HepG2 (cell line): ENCODE measurements at regions not wholly inside any gene's neighbourhood (a gene's known extent, or its start where the extent isn't known, plus 50 kb on each side); places are given as distances from the start of the nearest gene placed in this dataset.

ENCODE experiments used
- ATAC-seq: fragments of 200-7000 bp; cut with Tn5 transposase; 3 replicates; pipeline ENCODE4 v1.9.1; 2020; ENCODE audit warnings: mild to moderate bottlenecking, moderate library complexity
- BruUV-seq: library from RNA; stranded (reverse); fragments of 400-500 nt; replicated peaks from 2 replicates; lab custom pipeline; 2021; lab: Mats Ljungman, UMichigan
- CTCF ChIA-PET: fragments of 300-600 bp; formaldehyde crosslinking; extraction: SDS; loops from one replicate; lab custom pipeline; 2021; ENCODE audit warnings: low total read pairs, inconsistent platforms, low intra/inter-chr PET ratio; lab: Yijun Ruan, JAX
- POLR2A ChIA-PET: fragments of 350-600 bp; sonication (Branson Sonifier 250); formaldehyde crosslinking; loops from one replicate; lab custom pipeline; 2020; ENCODE audit warnings: antibody characterized with exemption, inconsistent platforms; lab: Yijun Ruan, JAX
- DNase-seq: peaks from one replicate; pipeline ENCODE4 v3.0.0-alpha.2; 2015; ENCODE audit warnings: low spot score
- FAIRE-seq: peaks from 3 replicates; lab custom pipeline; 2011; peaks lifted over from hg19 to GRCh38; lab: Jason Lieb, UNC
- H2AFZ ChIP-seq: one replicate; pipeline ENCODE4 v1.6.1; 2011; ENCODE audit warnings: low read length, inconsistent platforms
- H3K27ac ChIP-seq: fragments of 300-600 bp; 3 replicates; pipeline ENCODE4 v1.8.0; 2011; ENCODE audit warnings: mixed run types, mild to moderate bottlenecking, mixed read lengths, low read length, inconsistent platforms; ENCODE audit not compliant: insufficient read depth; ENCODE audit errors: extremely low read length
- H3K27me3 ChIP-seq, 2 experiments: fragments of 200-600 bp in 1 of 2; 2 replicates in 1 of 2; 3 replicates in 1 of 2; pipeline versions ENCODE4 v1.6.0 to v1.8.0; 2011; ENCODE audit warnings: low read length in 2 of 2, mild to moderate bottlenecking in 2 of 2, moderate library complexity in 2 of 2, inconsistent platforms in 1 of 2; ENCODE audit not compliant: insufficient read depth in 2 of 2, control insufficient read depth in 1 of 2
- H3K36me3 ChIP-seq, 2 experiments: fragments of 200-600 bp in 1 of 2; replicated peaks in 1 of 2; 2 replicates in 1 of 2; 3 replicates in 1 of 2; pipeline versions ENCODE4 v1.5.1 to v1.8.0; 2011; ENCODE audit warnings: low read length in 2 of 2, inconsistent platforms in 1 of 2; ENCODE audit not compliant: insufficient read depth in 2 of 2, control insufficient read depth in 1 of 2
- H3K4me1 ChIP-seq: 2 replicates; pipeline ENCODE4 v1.5.1; 2012; ENCODE audit warnings: low read length, inconsistent platforms; ENCODE audit not compliant: insufficient read depth
- H3K4me2 ChIP-seq: 2 replicates; pipeline ENCODE4 v1.6.0; 2011; ENCODE audit warnings: low read depth, low read length, inconsistent platforms
- H3K4me3 ChIP-seq, 3 experiments: fragments of 200-600 bp in 1 of 3; sonication (generic), shearing (Covaris generic) in 1 of 3; replicated peaks in 1 of 3; 2 replicates each; pipeline ENCODE4 v1.5.1; 2011 to 2016; ENCODE audit warnings: low read length in 3 of 3, inconsistent platforms in 2 of 3, low read depth in 2 of 3, mild to moderate bottlenecking in 2 of 3, control low read depth in 1 of 3, mixed read lengths in 1 of 3; ENCODE audit not compliant: insufficient read depth in 1 of 3
- H3K79me2 ChIP-seq: one replicate; pipeline ENCODE4 v1.6.1; 2011; ENCODE audit warnings: low read length, inconsistent platforms; ENCODE audit not compliant: insufficient read depth
- H3K9ac ChIP-seq: 2 replicates; pipeline ENCODE4 v1.6.0; 2011; ENCODE audit warnings: mild to moderate bottlenecking, low read depth, low read length, inconsistent platforms; ENCODE audit not compliant: insufficient read depth
- H3K9me3 ChIP-seq: 2 replicates; pipeline ENCODE4 v1.5.1; 2012; ENCODE audit warnings: mild to moderate bottlenecking, low read length
- H4K20me1 ChIP-seq: 2 replicates; pipeline ENCODE4 v1.6.0; 2011; ENCODE audit warnings: inconsistent platforms, mild to moderate bottlenecking, low read length, moderate library complexity; ENCODE audit not compliant: insufficient read depth
- FOXM1 ChIP-seq: sonication (generic); formaldehyde crosslinking; IDR thresholded peaks from 2 replicates; pipeline ENCODE4 v1.5.0; 2020; ENCODE audit warnings: missing genetic modification reagents
- IRF2 ChIP-seq: IDR thresholded peaks from 2 replicates; pipeline ENCODE4 v1.6.1; 2018; ENCODE audit warnings: missing genetic modification reagents, missing compliant biosample characterization
- TFDP1 ChIP-seq: IDR thresholded peaks from 2 replicates; pipeline ENCODE4 v1.6.1; 2016; ENCODE audit warnings: missing compliant biosample characterization, missing genetic modification reagents, borderline replicate concordance
- ZIK1 ChIP-seq: sonication (generic); formaldehyde crosslinking; IDR thresholded peaks from 2 replicates; pipeline ENCODE4 v1.5.0; 2020; ENCODE audit warnings: mild to moderate bottlenecking, low read depth, missing genetic modification reagents, borderline replicate concordance
- ZNF329 ChIP-seq: sonication (generic); formaldehyde crosslinking; IDR thresholded peaks from 2 replicates; pipeline ENCODE4 v1.9.0; 2021; ENCODE audit warnings: low read depth, mild to moderate bottlenecking, missing genetic modification reagents
- ZNF816 ChIP-seq: sonication (generic); formaldehyde crosslinking; IDR thresholded peaks from 2 replicates; pipeline ENCODE4 v1.8.0; 2022; ENCODE audit warnings: missing genetic modification reagents, mild to moderate bottlenecking, borderline replicate concordance
- WGBS: methylation state at CpG from one replicate; pipeline ENCODE4 v1.1.6; 2017; ENCODE audit warnings: low lambda C conversion rate; 5-methylcytosine and 5-hydroxymethylcytosine counted together
- in situ Hi-C: cut with HindIII; loops from 2 replicates; pipeline ENCODE4 v1.10.0; 2017; ENCODE audit warnings: low pct_unique_long_range_greater_than_20kb; ENCODE audit not compliant: extremely low pct_ligation_motif_present
- intact Hi-C: fragments of 100-400 bp; cut with micrococcal nuclease; formaldehyde crosslinking; loops from one replicate; pipeline ENCODE4 v1.10.0; 2022; ENCODE audit not compliant: unreplicated experiment
- TF ChIP-seq, protein P1 (sequence below): sonication (generic); formaldehyde crosslinking; IDR thresholded peaks from 2 replicates; pipeline ENCODE4 v1.4.0; 2020; ENCODE audit warnings: missing genetic modification reagents
- TF ChIP-seq, protein P2 (sequence below): sonication (generic); formaldehyde crosslinking; IDR thresholded peaks from 2 replicates; pipeline ENCODE4 v1.8.0; 2022; ENCODE audit warnings: missing genetic modification reagents, mild to moderate bottlenecking, inconsistent platforms, borderline replicate concordance

DNA sequence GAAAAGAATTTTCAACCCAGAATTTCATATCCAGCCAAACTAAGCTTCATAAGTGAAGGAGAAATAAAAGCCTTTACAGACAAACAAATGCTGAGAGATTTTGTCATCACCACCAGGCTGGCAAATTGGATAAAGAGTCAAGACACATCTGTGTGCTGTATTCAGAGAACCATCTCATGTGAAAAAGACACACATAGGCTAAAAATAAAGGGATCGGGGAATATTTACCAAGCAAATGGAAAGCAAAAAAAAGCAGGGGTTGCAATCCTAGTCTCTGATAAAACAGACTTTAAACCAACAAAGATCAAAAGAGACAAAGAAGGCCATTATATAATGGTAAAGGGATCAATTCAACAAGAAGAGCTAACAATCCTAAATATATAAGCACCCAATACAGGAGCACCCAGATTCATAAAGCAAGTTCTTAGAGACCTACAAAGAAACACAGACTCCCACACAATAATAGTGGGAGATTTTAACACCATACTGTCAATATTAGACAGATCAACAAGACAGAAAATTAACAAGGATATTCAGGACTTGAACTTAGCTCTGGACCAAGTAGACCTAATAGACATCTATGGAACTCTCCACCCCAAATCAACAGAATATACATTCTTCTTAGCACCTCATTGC is 55.9 kb upstream of the ACSM6 start (continued):
- TF ChIP-seq, protein P1, sequence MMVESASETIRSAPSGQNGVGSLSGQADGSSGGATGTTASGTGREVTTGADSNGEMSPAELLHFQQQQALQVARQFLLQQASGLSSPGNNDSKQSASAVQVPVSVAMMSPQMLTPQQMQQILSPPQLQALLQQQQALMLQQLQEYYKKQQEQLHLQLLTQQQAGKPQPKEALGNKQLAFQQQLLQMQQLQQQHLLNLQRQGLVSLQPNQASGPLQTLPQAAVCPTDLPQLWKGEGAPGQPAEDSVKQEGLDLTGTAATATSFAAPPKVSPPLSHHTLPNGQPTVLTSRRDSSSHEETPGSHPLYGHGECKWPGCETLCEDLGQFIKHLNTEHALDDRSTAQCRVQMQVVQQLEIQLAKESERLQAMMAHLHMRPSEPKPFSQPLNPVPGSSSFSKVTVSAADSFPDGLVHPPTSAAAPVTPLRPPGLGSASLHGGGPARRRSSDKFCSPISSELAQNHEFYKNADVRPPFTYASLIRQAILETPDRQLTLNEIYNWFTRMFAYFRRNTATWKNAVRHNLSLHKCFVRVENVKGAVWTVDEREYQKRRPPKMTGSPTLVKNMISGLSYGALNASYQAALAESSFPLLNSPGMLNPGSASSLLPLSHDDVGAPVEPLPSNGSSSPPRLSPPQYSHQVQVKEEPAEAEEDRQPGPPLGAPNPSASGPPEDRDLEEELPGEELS (CRISPR knock-in tag): peak; percentile 39

GRCh38 chr10:95134490-95134889 is 59.5 kb upstream of the ACSM6 start:
- H3K27ac ChIP-seq: no peak overlapping the region
- CTCF ChIA-PET: interaction anchor here (1.1 to 2.1 kb wide), 3 partner anchors 109 to 112 kb away, joined by 3 to 34 read pairs (median 7); no protein-coding TSS in a partner anchor
- FAIRE-seq (no peak), DNase-seq (no peak), ATAC-seq (no peak)
- H4K20me1 ChIP-seq: no peaks in the 10 kb centered on the region
- H2AFZ ChIP-seq: no peak overlapping the region
- H3K9ac ChIP-seq: no peak overlapping the region
- H3K4me1 ChIP-seq: peaks cover 50% of the 10 kb centered on the region
- in situ Hi-C loops (loop anchor here (5.0 to 25.0 kb wide), 3 partner anchors 108 to 478 kb away; no protein-coding TSS in a partner anchor), intact Hi-C loops (loop anchor here (10.0 kb wide), 3 partner anchors 170 to 510 kb away; no protein-coding TSS in a partner anchor)
- no peaks in the 10 kb centered on the region for H3K27me3 ChIP-seq
- peaks cover 11% of the 10 kb centered on the region for H3K9me3 ChIP-seq
- POLR2A ChIA-PET: no interaction called here
- H3K79me2 ChIP-seq: no peaks in the 10 kb centered on the region
- WGBS: 87% methylated on average over 1 of the region's 1 CpG
- no peaks in the 10 kb centered on the region for H3K36me3 ChIP-seq
- no peak overlapping the region for H3K4me2 ChIP-seq
- BruUV-seq: no TSS peak
- no peak for TF ChIP-seq ZNF329 (CRISPR knock-in tag)
- TF ChIP-seq, protein P2, sequence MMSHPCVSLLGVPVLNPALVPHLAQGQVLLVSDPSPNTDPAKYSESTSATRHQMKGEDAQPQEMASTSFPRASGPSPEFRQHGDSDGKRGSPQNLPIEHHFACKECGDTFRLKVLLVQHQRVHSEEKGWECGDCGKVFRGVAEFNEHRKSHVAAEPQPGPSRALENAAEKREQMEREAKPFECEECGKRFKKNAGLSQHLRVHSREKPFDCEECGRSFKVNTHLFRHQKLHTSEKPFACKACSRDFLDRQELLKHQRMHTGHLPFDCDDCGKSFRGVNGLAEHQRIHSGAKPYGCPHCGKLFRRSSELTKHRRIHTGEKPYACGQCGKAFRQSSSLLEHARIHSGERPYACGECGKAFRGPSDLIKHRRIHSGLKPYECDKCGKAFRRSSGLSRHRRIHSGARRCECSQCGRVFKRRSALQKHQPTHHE (CRISPR knock-in tag): no peak
- TF ChIP-seq IRF2 (CRISPR knock-in tag): no peak
- no peak for TF ChIP-seq FOXM1
- no peak for TF ChIP-seq ZNF816 (CRISPR knock-in tag)
- TF ChIP-seq TFDP1 (CRISPR knock-in tag): no peak
- no peak for TF ChIP-seq ZIK1 (CRISPR knock-in tag)
- no peak overlapping the region for H3K4me3 ChIP-seq
